ENCODE measurements at regions not wholly inside any gene's neighbourhood (a gene's known extent, or its start where the extent isn't known, plus 50 kb on each side); places are given as distances from the start of the nearest gene placed in this dataset.

DNA sequence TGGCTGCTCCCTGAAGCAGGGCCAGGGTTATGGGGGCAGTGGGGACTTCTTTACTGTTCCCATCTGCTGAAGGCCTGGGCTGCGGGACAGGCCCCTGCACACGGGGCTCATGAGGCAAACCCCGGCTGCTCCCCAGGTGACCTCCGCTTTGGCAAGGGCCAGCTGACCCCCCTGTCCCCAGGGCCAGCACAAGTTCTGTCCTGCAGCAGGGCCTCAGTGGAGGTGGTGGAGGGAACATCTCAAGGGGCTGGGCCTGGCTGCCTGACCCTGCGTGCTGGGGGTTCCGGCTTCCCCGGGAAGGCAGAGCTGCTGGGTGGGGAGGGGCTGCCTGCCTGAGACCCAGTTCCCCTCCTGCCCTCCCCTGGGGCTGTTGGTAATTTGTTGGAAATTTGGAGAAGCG is 67.4 kb upstream of the RNU6ATAC start:
- TF ChIP-seq CTCF (IDR thresholded peaks at IDR 0.05; ENCODE audit: borderline replicate concordance, insufficient read depth, low read depth, low read length) = no peak
- no peak overlapping the region for H3K4me3 ChIP-seq (ENCODE audit: low read depth, low read length)

DNA sequence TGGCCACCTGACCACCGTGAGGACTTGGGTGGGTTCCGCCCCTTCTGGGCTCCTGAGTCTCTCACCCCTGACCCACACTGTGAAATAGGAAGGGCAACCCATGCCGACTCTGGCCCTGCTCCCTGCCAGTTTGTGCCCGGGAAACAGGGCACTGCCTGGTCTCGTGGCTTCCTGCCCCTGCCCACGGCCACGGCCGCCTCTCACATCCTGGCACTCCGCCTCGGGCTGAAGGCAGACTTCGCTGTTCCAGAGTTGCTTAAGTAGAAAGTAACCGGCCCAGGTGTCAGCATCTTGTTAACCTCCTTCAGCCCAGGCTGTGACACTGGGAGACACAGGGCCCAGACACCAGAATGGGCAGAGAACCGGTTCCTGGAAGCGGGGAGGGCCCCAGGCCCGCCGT is 68.7 kb upstream of the RNU6ATAC start:
- TF ChIP-seq CTCF (IDR thresholded peaks at IDR 0.05; ENCODE audit: borderline replicate concordance, insufficient read depth, low read depth, low read length) = no peak
- no peak overlapping the region for H3K4me3 ChIP-seq (ENCODE audit: low read depth, low read length)

- H3K4me3 ChIP-seq (ENCODE audit: low read depth, low read length) = no peak overlapping the region
- no peak for TF ChIP-seq CTCF (IDR thresholded peaks at IDR 0.05; ENCODE audit: borderline replicate concordance, insufficient read depth, low read depth, low read length)
Measured at GRCh38 chr9:134234001-134234660, 69.8 kb upstream of the RNU6ATAC start.

DNA sequence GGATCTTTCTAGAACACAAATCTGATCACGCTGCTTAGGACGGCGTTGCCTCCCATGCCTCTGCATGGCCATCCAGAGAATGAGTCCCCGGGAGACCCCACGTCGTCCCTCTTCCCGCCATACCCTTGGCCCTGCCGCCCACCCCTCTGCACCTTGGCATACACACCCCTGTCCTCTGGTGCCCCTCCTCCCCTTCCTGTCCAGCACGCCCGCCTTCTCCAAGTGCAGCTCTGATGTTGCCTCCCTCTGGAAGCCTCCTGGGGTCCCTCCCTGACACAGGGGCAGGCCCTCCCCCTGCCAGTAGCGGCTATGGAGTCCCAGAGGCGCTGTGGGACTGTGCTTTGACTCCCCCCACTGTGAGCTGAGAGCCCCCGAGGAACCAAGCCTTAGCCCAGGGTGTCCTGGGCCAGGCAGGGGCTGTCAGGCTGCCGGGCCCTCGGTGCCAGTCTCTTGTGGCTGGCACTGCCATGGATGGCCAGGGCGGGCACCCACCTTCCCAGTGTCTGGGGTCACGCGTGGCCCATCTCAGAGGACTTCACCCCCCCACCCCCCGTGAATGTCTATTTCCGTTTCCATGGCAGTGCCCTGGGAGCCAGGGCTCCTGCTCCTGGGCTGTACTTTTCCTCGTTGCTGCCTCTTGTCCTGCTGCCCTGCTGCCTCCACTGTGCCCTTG is 70.5 kb upstream of the RNU6ATAC start:
- no peak for TF ChIP-seq CTCF (IDR thresholded peaks at IDR 0.05; ENCODE audit: borderline replicate concordance, insufficient read depth, low read depth, low read length)
- H3K4me3 ChIP-seq (ENCODE audit: low read depth, low read length) = no peak overlapping the region

DNA sequence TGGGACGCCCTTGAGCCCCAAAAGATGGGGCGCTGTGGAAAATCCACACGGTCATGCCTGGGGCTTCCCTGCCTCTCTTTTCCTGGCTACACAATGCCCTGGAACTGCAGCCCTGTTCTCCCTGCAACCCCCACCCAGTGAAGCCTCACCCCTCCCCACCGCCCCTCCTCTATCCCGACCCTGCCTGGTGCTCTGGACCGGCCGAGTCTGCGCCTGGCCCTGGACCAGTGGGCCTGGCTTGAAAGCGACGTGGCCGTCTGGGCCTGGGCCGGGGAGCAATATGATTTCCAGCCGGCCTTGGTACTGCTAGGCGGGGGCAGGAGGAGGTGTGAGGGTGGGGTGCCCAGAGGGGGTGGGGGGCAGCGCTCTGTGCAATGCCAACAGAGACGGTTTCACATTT is 71.0 kb upstream of the RNU6ATAC start:
- H3K4me3 ChIP-seq (ENCODE audit: low read depth, low read length) = no peak overlapping the region
- TF ChIP-seq CTCF (IDR thresholded peaks at IDR 0.05; ENCODE audit: borderline replicate concordance, insufficient read depth, low read depth, low read length) = no peak

DNA sequence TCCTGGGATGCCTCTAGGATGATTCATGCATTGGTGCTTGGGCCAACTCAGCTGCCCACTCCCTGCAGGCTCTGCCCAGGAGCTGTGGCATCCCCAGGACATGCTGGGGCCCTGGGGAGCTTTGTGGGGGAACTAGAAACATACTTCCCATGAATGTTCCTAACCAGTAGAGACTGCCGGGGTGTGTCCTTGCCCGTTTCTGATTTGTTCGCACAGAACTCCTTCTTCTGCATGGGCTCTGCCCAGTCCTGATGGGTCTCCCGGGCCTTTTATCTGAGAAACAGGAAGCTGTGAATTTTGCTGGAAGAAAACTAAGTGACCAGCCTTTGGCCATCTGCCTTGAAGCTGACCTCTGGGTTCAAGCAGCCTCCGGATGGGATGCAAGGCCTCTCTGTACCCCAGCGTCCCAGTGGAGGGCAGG is 71.6 kb upstream of the RNU6ATAC start:
- no peak overlapping the region for H3K4me3 ChIP-seq (ENCODE audit: low read depth, low read length)
- TF ChIP-seq CTCF (IDR thresholded peaks at IDR 0.05; ENCODE audit: borderline replicate concordance, insufficient read depth, low read depth, low read length) = no peak
